WTC11 (cell line): ENCODE measurements at regions not wholly inside any gene's neighbourhood (a gene's known extent, or its start where the extent isn't known, plus 50 kb on each side); places are given as distances from the start of the nearest gene placed in this dataset.

Experiments
- ATAC-seq: fragments of 200-7000 bp; cut with Tn5 transposase; 2 replicates; pipeline ENCODE4 v1.10.0; 2021; ENCODE audit warnings: mild to moderate bottlenecking, moderate library complexity
- CTCF ChIA-PET: fragments of 300-600 bp; sonication (Branson Sonifier 250); formaldehyde crosslinking; loops from one replicate; lab custom pipeline; 2021; ENCODE audit warnings: antibody characterized with exemption; lab: Charles Lee
- POLR2A ChIA-PET: fragments of 350-600 bp; sonication (Branson Sonifier 250); formaldehyde crosslinking; loops from one replicate; lab custom pipeline; 2021; ENCODE audit warnings: antibody characterized with exemption; lab: Charles Lee
- DNase-seq: peaks from one replicate; pipeline ENCODE4 v3.0.0; 2021; ENCODE audit warnings: low spot score
- H3K27ac Mint-ChIP-seq: 2 replicates; pipeline ENCODE4 v1.8.0; 2021; ENCODE audit warnings: mixed read lengths
- H3K27me3 Mint-ChIP-seq: 2 replicates; pipeline ENCODE4 v1.8.0; 2021; ENCODE audit warnings: low read depth, mild to moderate bottlenecking, moderate library complexity, mixed read lengths
- H3K36me3 Mint-ChIP-seq: 2 replicates; pipeline ENCODE4 v1.8.0; 2021; ENCODE audit warnings: mixed read lengths
- H3K4me1 Mint-ChIP-seq: 2 replicates; pipeline ENCODE4 v1.8.0; 2022; ENCODE audit warnings: mixed read lengths
- H3K4me3 Mint-ChIP-seq: 2 replicates; pipeline ENCODE4 v1.8.0; 2021; ENCODE audit warnings: mild to moderate bottlenecking, moderate library complexity, mixed read lengths
- H3K9me3 Mint-ChIP-seq: 2 replicates; pipeline ENCODE4 v1.8.0; 2021; ENCODE audit warnings: mixed read lengths
- ATF1 ChIP-seq: sonication (generic); formaldehyde crosslinking; IDR thresholded peaks from 2 replicates; pipeline ENCODE4 v1.8.1; 2023; ENCODE audit warnings: mild to moderate bottlenecking, moderate library complexity, missing genetic modification reagents
- KAT7 ChIP-seq: sonication (generic); formaldehyde crosslinking; IDR thresholded peaks from 2 replicates; pipeline ENCODE4 v1.8.1; 2023; ENCODE audit warnings: missing genetic modification reagents, mild to moderate bottlenecking, borderline replicate concordance
- MXD4 ChIP-seq: fragments of 250-450 bp; sonication (Bioruptor Pico); IDR thresholded peaks from 2 replicates; pipeline ENCODE4 v1.8.0; 2021; ENCODE audit warnings: mild to moderate bottlenecking, moderate library complexity, borderline replicate concordance
- NR1H2 ChIP-seq: sonication (generic); formaldehyde crosslinking; IDR thresholded peaks from 2 replicates; pipeline ENCODE4 v1.9.0; 2021; ENCODE audit warnings: mild to moderate bottlenecking, moderate library complexity, missing genetic modification reagents
- NR2C2 ChIP-seq: sonication (generic); formaldehyde crosslinking; IDR thresholded peaks from 2 replicates; pipeline ENCODE4 v1.8.0; 2022; ENCODE audit warnings: mild to moderate bottlenecking, missing genetic modification reagents
- PRRX2 ChIP-seq: fragments of 250-450 bp; sonication (Bioruptor Pico); IDR thresholded peaks from 2 replicates; pipeline ENCODE4 v1.8.0; 2021; ENCODE audit warnings: mild to moderate bottlenecking
- RELA ChIP-seq: sonication (generic); formaldehyde crosslinking; IDR thresholded peaks from 2 replicates; pipeline ENCODE4 v1.8.1; 2022; ENCODE audit warnings: missing genetic modification reagents, mild to moderate bottlenecking, borderline replicate concordance
- SP1 ChIP-seq: sonication (generic); formaldehyde crosslinking; conservative IDR thresholded peaks from 2 replicates; pipeline ENCODE4 v1.8.1; 2022; ENCODE audit warnings: missing genetic modification reagents
- TEAD1 ChIP-seq: sonication (generic); formaldehyde crosslinking; IDR thresholded peaks from 2 replicates; pipeline ENCODE4 v1.8.0; 2022; ENCODE audit warnings: mild to moderate bottlenecking, missing genetic modification reagents
- ZBTB21 ChIP-seq: sonication (generic); formaldehyde crosslinking; IDR thresholded peaks from 2 replicates; pipeline ENCODE4 v1.8.1; 2023; ENCODE audit warnings: mild to moderate bottlenecking, missing genetic modification reagents, borderline replicate concordance
- ZNF219 ChIP-seq: sonication (generic); formaldehyde crosslinking; IDR thresholded peaks from 2 replicates; pipeline ENCODE4 v1.8.0; 2023; ENCODE audit warnings: missing genetic modification reagents, mild to moderate bottlenecking, borderline replicate concordance
- ZNF396 ChIP-seq: fragments of 250-450 bp; sonication (Bioruptor Pico); IDR thresholded peaks from 2 replicates; pipeline ENCODE4 v1.8.0; 2021; ENCODE audit warnings: mild to moderate bottlenecking, moderate library complexity, borderline replicate concordance
- ZNF416 ChIP-seq: fragments of 250-450 bp; sonication (Bioruptor Pico); IDR thresholded peaks from 2 replicates; pipeline ENCODE4 v1.9.0; 2021; ENCODE audit warnings: mild to moderate bottlenecking, inconsistent platforms
- TF ChIP-seq, protein P1 (sequence below): sonication (generic); formaldehyde crosslinking; IDR thresholded peaks from 2 replicates; pipeline ENCODE4 v1.8.1; 2023; ENCODE audit warnings: mild to moderate bottlenecking, missing genetic modification reagents, moderate library complexity
- TF ChIP-seq, protein P2 (sequence below): sonication (generic); formaldehyde crosslinking; IDR thresholded peaks from 2 replicates; pipeline ENCODE4 v1.8.1; 2023; ENCODE audit warnings: mild to moderate bottlenecking, missing genetic modification reagents
- TF ChIP-seq, protein P3 (sequence below): sonication (generic); formaldehyde crosslinking; IDR thresholded peaks from 2 replicates; pipeline ENCODE4 v1.8.1; 2022; ENCODE audit warnings: missing genetic modification reagents, borderline replicate concordance
- TF ChIP-seq, protein P4 (sequence below): fragments of 250-450 bp; sonication (Bioruptor Pico); IDR thresholded peaks from 2 replicates; pipeline ENCODE4 v1.9.0; 2021; ENCODE audit warnings: mild to moderate bottlenecking
- TF ChIP-seq, protein P5 (sequence below): sonication (generic); formaldehyde crosslinking; IDR thresholded peaks from 2 replicates; pipeline ENCODE4 v1.8.0; 2022; ENCODE audit warnings: mild to moderate bottlenecking, missing genetic modification reagents
- TF ChIP-seq, protein P6 (sequence below): fragments of 250-450 bp; sonication (Bioruptor Pico); IDR thresholded peaks from 2 replicates; pipeline ENCODE4 v1.9.0; 2021; ENCODE audit warnings: mild to moderate bottlenecking
- TF ChIP-seq, protein P7 (sequence below): sonication (generic); formaldehyde crosslinking; IDR thresholded peaks from 2 replicates; pipeline ENCODE4 v1.8.1; 2022; ENCODE audit warnings: mild to moderate bottlenecking, moderate library complexity, missing genetic modification reagents

DNA sequence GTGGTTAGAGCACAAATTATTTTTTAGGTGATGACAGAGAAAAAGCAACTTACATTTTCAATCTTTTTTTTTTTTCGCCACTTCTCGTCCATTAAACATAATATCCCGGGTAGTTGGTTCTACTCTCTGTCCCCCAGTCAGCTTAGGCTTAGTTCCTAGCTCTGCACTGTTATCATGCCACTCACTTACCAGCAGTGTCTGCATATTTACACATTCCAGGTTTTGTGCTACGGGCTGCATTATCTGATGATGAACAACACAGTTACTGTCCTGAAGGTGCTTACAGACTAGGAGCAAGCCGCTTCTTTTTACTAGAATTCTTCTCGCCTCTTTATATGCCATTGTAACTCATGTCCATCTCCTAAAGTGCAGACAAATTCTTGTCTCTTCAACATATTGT, 121.8 kb upstream of the NPVF start (continued):
- TF ChIP-seq TEAD1 (CRISPR knock-in tag) = no peak

DNA sequence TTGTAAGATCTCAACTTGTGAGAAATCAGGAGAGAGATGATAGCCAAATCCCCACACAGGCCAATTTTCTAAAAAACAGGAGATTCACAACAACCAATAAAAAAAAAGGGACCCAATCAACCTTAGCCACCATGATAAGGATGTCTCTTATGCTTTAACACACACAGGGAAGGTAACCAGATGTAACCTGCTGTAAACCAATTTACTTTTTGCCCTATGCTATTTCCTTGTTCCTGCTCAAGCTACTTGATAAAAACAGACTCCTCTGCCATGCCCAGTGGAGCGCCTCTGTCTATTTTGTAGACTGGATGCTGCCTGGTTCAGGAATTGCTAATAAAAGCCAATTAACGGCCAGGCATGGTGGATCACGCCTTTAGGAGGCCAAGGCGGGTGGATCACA, 123.5 kb upstream of the NPVF start:
- ChIA-PET CTCF (no interaction called here), POLR2A (no interaction called here)
- TF ChIP-seq, protein P1, sequence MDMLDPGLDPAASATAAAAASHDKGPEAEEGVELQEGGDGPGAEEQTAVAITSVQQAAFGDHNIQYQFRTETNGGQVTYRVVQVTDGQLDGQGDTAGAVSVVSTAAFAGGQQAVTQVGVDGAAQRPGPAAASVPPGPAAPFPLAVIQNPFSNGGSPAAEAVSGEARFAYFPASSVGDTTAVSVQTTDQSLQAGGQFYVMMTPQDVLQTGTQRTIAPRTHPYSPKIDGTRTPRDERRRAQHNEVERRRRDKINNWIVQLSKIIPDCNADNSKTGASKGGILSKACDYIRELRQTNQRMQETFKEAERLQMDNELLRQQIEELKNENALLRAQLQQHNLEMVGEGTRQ (CRISPR knock-in tag) = no peak
- TF ChIP-seq KAT7 = no peak
- TF ChIP-seq, protein P2, sequence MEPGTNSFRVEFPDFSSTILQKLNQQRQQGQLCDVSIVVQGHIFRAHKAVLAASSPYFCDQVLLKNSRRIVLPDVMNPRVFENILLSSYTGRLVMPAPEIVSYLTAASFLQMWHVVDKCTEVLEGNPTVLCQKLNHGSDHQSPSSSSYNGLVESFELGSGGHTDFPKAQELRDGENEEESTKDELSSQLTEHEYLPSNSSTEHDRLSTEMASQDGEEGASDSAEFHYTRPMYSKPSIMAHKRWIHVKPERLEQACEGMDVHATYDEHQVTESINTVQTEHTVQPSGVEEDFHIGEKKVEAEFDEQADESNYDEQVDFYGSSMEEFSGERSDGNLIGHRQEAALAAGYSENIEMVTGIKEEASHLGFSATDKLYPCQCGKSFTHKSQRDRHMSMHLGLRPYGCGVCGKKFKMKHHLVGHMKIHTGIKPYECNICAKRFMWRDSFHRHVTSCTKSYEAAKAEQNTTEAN (CRISPR knock-in tag) = no peak
- TF ChIP-seq SP1 = no peak
- TF ChIP-seq NR1H2 (CRISPR knock-in tag) = no peak
- no peak for TF ChIP-seq NR2C2 (CRISPR knock-in tag)
- TF ChIP-seq ZNF416 = no peak
- TF ChIP-seq, protein P3, sequence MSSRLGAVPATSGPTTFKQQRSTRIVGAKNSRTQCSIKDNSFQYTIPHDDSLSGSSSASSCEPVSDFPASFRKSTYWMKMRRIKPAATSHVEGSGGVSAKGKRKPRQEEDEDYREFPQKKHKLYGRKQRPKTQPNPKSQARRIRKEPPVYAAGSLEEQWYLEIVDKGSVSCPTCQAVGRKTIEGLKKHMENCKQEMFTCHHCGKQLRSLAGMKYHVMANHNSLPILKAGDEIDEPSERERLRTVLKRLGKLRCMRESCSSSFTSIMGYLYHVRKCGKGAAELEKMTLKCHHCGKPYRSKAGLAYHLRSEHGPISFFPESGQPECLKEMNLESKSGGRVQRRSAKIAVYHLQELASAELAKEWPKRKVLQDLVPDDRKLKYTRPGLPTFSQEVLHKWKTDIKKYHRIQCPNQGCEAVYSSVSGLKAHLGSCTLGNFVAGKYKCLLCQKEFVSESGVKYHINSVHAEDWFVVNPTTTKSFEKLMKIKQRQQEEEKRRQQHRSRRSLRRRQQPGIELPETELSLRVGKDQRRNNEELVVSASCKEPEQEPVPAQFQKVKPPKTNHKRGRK (CRISPR knock-in tag) = no peak
- TF ChIP-seq RELA = no peak
- no peak for TF ChIP-seq ATF1 (CRISPR knock-in tag)
- TF ChIP-seq ZBTB21 = no peak
- TF ChIP-seq, protein P4, sequence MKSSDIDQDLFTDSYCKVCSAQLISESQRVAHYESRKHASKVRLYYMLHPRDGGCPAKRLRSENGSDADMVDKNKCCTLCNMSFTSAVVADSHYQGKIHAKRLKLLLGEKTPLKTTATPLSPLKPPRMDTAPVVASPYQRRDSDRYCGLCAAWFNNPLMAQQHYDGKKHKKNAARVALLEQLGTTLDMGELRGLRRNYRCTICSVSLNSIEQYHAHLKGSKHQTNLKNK = no peak
- no peak for TF ChIP-seq ZNF219
- TF ChIP-seq, protein P5, sequence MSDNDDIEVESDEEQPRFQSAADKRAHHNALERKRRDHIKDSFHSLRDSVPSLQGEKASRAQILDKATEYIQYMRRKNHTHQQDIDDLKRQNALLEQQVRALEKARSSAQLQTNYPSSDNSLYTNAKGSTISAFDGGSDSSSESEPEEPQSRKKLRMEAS (CRISPR knock-in tag) = no peak
- TF ChIP-seq, protein P6, sequence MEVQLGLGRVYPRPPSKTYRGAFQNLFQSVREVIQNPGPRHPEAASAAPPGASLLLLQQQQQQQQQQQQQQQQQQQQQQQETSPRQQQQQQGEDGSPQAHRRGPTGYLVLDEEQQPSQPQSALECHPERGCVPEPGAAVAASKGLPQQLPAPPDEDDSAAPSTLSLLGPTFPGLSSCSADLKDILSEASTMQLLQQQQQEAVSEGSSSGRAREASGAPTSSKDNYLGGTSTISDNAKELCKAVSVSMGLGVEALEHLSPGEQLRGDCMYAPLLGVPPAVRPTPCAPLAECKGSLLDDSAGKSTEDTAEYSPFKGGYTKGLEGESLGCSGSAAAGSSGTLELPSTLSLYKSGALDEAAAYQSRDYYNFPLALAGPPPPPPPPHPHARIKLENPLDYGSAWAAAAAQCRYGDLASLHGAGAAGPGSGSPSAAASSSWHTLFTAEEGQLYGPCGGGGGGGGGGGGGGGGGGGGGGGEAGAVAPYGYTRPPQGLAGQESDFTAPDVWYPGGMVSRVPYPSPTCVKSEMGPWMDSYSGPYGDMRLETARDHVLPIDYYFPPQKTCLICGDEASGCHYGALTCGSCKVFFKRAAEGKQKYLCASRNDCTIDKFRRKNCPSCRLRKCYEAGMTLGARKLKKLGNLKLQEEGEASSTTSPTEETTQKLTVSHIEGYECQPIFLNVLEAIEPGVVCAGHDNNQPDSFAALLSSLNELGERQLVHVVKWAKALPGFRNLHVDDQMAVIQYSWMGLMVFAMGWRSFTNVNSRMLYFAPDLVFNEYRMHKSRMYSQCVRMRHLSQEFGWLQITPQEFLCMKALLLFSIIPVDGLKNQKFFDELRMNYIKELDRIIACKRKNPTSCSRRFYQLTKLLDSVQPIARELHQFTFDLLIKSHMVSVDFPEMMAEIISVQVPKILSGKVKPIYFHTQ (CRISPR knock-in tag) = no peak
- TF ChIP-seq PRRX2 = no peak
- TF ChIP-seq MXD4 (CRISPR knock-in tag) = no peak
- Mint-ChIP-seq H3K9me3 (no peaks in the 10 kb centered on the region), H3K4me1 (no peaks in the 10 kb centered on the region), H3K4me3 (no peak overlapping the region), H3K27ac (no peak overlapping the region), H3K27me3 (no peaks in the 10 kb centered on the region), H3K36me3 (no peaks in the 10 kb centered on the region)
- no peak for DNase-seq
- no peak for ATAC-seq

DNA sequence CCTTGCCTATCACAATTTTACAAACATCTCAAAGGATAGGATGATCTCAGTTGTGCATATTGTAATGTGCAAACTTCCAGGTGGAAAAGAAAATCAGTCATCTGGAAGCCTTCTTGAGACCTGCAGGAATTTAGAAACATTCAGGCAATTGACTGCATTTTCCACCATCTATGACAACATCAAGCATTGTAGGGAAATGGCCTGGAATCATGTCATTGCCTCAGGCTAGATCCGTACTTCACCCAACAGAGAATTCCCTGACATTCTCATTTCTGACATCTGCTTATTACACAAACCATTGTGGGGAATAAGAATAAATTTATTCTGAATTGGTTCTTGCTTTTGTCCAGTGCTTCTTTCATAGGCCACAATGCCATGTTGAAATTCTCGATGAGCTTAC, 124.9 kb upstream of the NPVF start:
- no peaks in the 10 kb centered on the region for H3K9me3 Mint-ChIP-seq

More for the DNA sequence above, 124.9 kb upstream of the NPVF start:
- no peak overlapping the region for H3K27ac Mint-ChIP-seq
- no peak for ATAC-seq
- no peaks in the 10 kb centered on the region for H3K4me1 Mint-ChIP-seq
- TF ChIP-seq ZNF396 = no peak
- TF ChIP-seq, protein P7, sequence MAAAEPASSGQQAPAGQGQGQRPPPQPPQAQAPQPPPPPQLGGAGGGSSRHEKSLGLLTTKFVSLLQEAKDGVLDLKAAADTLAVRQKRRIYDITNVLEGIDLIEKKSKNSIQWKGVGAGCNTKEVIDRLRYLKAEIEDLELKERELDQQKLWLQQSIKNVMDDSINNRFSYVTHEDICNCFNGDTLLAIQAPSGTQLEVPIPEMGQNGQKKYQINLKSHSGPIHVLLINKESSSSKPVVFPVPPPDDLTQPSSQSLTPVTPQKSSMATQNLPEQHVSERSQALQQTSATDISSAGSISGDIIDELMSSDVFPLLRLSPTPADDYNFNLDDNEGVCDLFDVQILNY (CRISPR knock-in tag) = no peak
- H3K4me3 Mint-ChIP-seq = no peak overlapping the region
- no peaks in the 10 kb centered on the region for H3K27me3 Mint-ChIP-seq
- ChIA-PET CTCF (no interaction called here), POLR2A (no interaction called here)
- H3K36me3 Mint-ChIP-seq = no peaks in the 10 kb centered on the region
- no peak for DNase-seq
